IMR-90 (cell line): ENCODE measurements at regions not wholly inside any gene's neighbourhood (a gene's known extent, or its start where the extent isn't known, plus 50 kb on each side); places are given as distances from the start of the nearest gene placed in this dataset.

ENCODE experiments used
- ATAC-seq: fragments of 200-7000 bp; cut with Tn5 transposase; 2 replicates; pipeline ENCODE4 v1.9.1; 2020; ENCODE audit warnings: low read depth, mild to moderate bottlenecking, moderate library complexity
- BruUV-seq: library from RNA; stranded (reverse); fragments of 400-500 nt; replicated peaks from 2 replicates; lab custom pipeline; 2021; lab: Mats Ljungman, UMichigan
- CTCF ChIA-PET: fragments of 300-600 bp; formaldehyde crosslinking; extraction: SDS; loops from one replicate; lab custom pipeline; 2021; ENCODE audit warnings: antibody characterized with exemption; lab: Yijun Ruan, JAX
- POLR2A ChIA-PET: fragments of 300-600 bp; sonication (Branson Sonifier 250); formaldehyde crosslinking; loops from one replicate; lab custom pipeline; 2022; ENCODE audit warnings: antibody characterized with exemption; ENCODE audit not compliant: unreplicated experiment; lab: Charles Lee
- DNase-seq: peaks from one replicate; pipeline ENCODE4 v3.0.0; 2013
- H2AFZ ChIP-seq: replicated peaks from 2 replicates; pipeline ENCODE3; 2013; ENCODE audit warnings: low read length, mild to moderate bottlenecking; ENCODE audit not compliant: poor library complexity
- H2AK5ac ChIP-seq: 2 replicates; pipeline ENCODE4 v1.6.1; 2013; ENCODE audit warnings: low read depth, low read length, inconsistent platforms
- H2AK9ac ChIP-seq: replicated peaks from 2 replicates; pipeline ENCODE3; 2013; ENCODE audit warnings: mild to moderate bottlenecking, low read depth, low read length, moderate library complexity; ENCODE audit not compliant: poor library complexity
- H2BK120ac ChIP-seq: 2 replicates; pipeline ENCODE4 v1.6.1; 2013; ENCODE audit warnings: low read depth, low read length, inconsistent platforms
- H2BK15ac ChIP-seq: 3 replicates; pipeline ENCODE4 v1.6.1; 2013; ENCODE audit warnings: low read depth, low read length, inconsistent platforms
- H2BK20ac ChIP-seq: 2 replicates; pipeline ENCODE4 v1.6.1; 2013; ENCODE audit warnings: low read depth, mild to moderate bottlenecking, inconsistent platforms, low read length, moderate library complexity
- H2BK5ac ChIP-seq: 2 replicates; pipeline ENCODE4 v1.6.1; 2013; ENCODE audit warnings: mild to moderate bottlenecking, low read depth, low read length, inconsistent platforms; ENCODE audit not compliant: poor library complexity, severe bottlenecking
- H3K14ac ChIP-seq: replicated peaks from 2 replicates; pipeline ENCODE4 v1.6.1; 2013; ENCODE audit warnings: low read depth, low read length, inconsistent platforms
- H3K18ac ChIP-seq: 2 replicates; pipeline ENCODE4 v1.6.1; 2013; ENCODE audit warnings: low read depth, low read length, control low read depth
- H3K23ac ChIP-seq: 2 replicates; pipeline ENCODE4 v1.6.1; 2013; ENCODE audit warnings: low read depth, low read length, inconsistent platforms
- H3K27ac ChIP-seq: 2 replicates; pipeline ENCODE4 v1.5.1; 2013; ENCODE audit warnings: mild to moderate bottlenecking, control low read depth, low read length; ENCODE audit not compliant: insufficient read depth
- H3K27me3 ChIP-seq: 2 replicates; pipeline ENCODE4 v1.6.1; 2013; ENCODE audit warnings: low read length; ENCODE audit not compliant: control insufficient read depth, insufficient read depth
- H3K36me3 ChIP-seq: 2 replicates; pipeline ENCODE4 v1.6.1; 2013; ENCODE audit warnings: low read length, mixed read lengths; ENCODE audit not compliant: control insufficient read depth, insufficient read depth
- H3K4ac ChIP-seq: 2 replicates; pipeline ENCODE4 v1.6.1; 2013; ENCODE audit warnings: low read depth, low read length, inconsistent platforms
- H3K4me1 ChIP-seq: 2 replicates; pipeline ENCODE4 v1.6.1; 2013; ENCODE audit warnings: low read length, mixed read lengths; ENCODE audit not compliant: control insufficient read depth, insufficient read depth
- H3K4me2 ChIP-seq: 2 replicates; pipeline ENCODE4 v1.6.1; 2013; ENCODE audit warnings: low read depth, mild to moderate bottlenecking, control low read depth, low read length, moderate library complexity
- H3K4me3 ChIP-seq: 2 replicates; pipeline ENCODE4 v1.5.1; 2013; ENCODE audit warnings: low read depth, mild to moderate bottlenecking, control low read depth, low read length, moderate library complexity; ENCODE audit not compliant: insufficient read depth
- H3K56ac ChIP-seq: 2 replicates; pipeline ENCODE4 v1.6.1; 2013; ENCODE audit warnings: low read length, inconsistent platforms; ENCODE audit not compliant: insufficient read depth; ENCODE audit errors: extremely low read depth
- H3K79me1 ChIP-seq, 2 experiments: 2 replicates each; pipeline ENCODE4 v1.6.1; 2013; ENCODE audit warnings: low read length in 2 of 2, inconsistent platforms in 1 of 2, low read depth in 1 of 2
- H3K9ac ChIP-seq: 2 replicates; pipeline ENCODE4 v1.6.1; 2013; ENCODE audit warnings: low read depth, low read length, control low read depth
- H3K9me1 ChIP-seq: 2 replicates; pipeline ENCODE4 v1.6.1; 2013; ENCODE audit warnings: low read length, inconsistent platforms; ENCODE audit not compliant: insufficient read depth
- H3K9me3 ChIP-seq: 2 replicates; pipeline ENCODE4 v1.6.1; 2013; ENCODE audit warnings: low read length; ENCODE audit not compliant: control insufficient read depth, insufficient read depth
- H4K20me1 ChIP-seq: 2 replicates; pipeline ENCODE4 v1.6.1; 2013; ENCODE audit warnings: low read length, inconsistent platforms; ENCODE audit not compliant: insufficient read depth
- H4K5ac ChIP-seq: 2 replicates; pipeline ENCODE4 v1.6.1; 2013; ENCODE audit warnings: mild to moderate bottlenecking, low read depth, low read length, control low read depth
- H4K8ac ChIP-seq, 2 experiments: 2 replicates each; pipeline ENCODE4 v1.6.1; 2013; ENCODE audit warnings: low read depth in 2 of 2, low read length in 2 of 2, control low read depth in 1 of 2, inconsistent platforms in 1 of 2
- H4K91ac ChIP-seq: 2 replicates; pipeline ENCODE4 v1.6.1; 2013; ENCODE audit warnings: low read depth, low read length, inconsistent platforms; ENCODE audit not compliant: insufficient read depth
- BHLHE40 ChIP-seq: fragments of 150-350 bp; IDR thresholded peaks from 2 replicates; pipeline ENCODE4 v1.6.1; 2016; ENCODE audit warnings: mild to moderate bottlenecking, low read depth, low read length
- CEBPB ChIP-seq: IDR thresholded peaks from 2 replicates; pipeline ENCODE4 v1.6.1; 2012; ENCODE audit warnings: low read depth, low read length, improper control_type of control experiment
- CHD1 ChIP-seq: IDR thresholded peaks from 2 replicates; pipeline ENCODE4 v1.6.1; 2012; ENCODE audit warnings: low read depth, low read length, improper control_type of control experiment
- CTCF ChIP-seq: conservative IDR thresholded peaks from 2 replicates; pipeline ENCODE4 v1.5.1; 2012; ENCODE audit warnings: mild to moderate bottlenecking, low read depth, low read length, improper control_type of control experiment
- ELK1 ChIP-seq: fragments of 150-350 bp; IDR thresholded peaks from 2 replicates; pipeline ENCODE4 v1.6.1; 2016; ENCODE audit warnings: low read depth, mild to moderate bottlenecking, low read length, moderate library complexity, borderline replicate concordance
- MAFK ChIP-seq: IDR thresholded peaks from 2 replicates; pipeline ENCODE4 v1.6.1; 2012; ENCODE audit warnings: low read depth, low read length, improper control_type of control experiment
- MAZ ChIP-seq: IDR thresholded peaks from 2 replicates; pipeline ENCODE4 v1.6.1; 2012; ENCODE audit warnings: low read depth, mild to moderate bottlenecking, low read length, improper control_type of control experiment, moderate library complexity, borderline replicate concordance
- MXI1 ChIP-seq: IDR thresholded peaks from 2 replicates; pipeline ENCODE4 v1.6.1; 2012; ENCODE audit warnings: low read depth, mild to moderate bottlenecking, low read length, moderate library complexity, borderline replicate concordance
- NFE2L2 ChIP-seq: fragments of 150-350 bp; IDR thresholded peaks from 2 replicates; pipeline ENCODE4 v1.6.1; 2016; ENCODE audit warnings: low read depth, mild to moderate bottlenecking, low read length
- RAD21 ChIP-seq: IDR thresholded peaks from 2 replicates; pipeline ENCODE4 v1.6.1; 2012; ENCODE audit warnings: low read length, improper control_type of control experiment
- SMC3 ChIP-seq: fragments of 150-350 bp; IDR thresholded peaks from 2 replicates; pipeline ENCODE4 v1.6.1; 2016; ENCODE audit warnings: low read depth, mild to moderate bottlenecking, antibody characterized with exemption, low read length, moderate library complexity
- USF2 ChIP-seq: fragments of 150-350 bp; IDR thresholded peaks from 2 replicates; pipeline ENCODE4 v1.6.1; 2017; ENCODE audit warnings: mild to moderate bottlenecking, antibody characterized with exemption, low read length, low read depth
- WGBS, 2 experiments: methylation state at CpG; one replicate each; pipeline versions ENCODE4 v1.1.5 to v1.1.7; 2013; ENCODE audit warnings: missing lambda C conversion rate in 2 of 2; ENCODE audit not compliant: insufficient read length in 1 of 2; ENCODE audit errors: extremely low coverage in 2 of 2; 5-methylcytosine and 5-hydroxymethylcytosine counted together
- dilution Hi-C: fragments of 300-500 bp; cut with HindIII; formaldehyde crosslinking; loops from one replicate; pipeline ENCODE4 v1.14.3; 2018; ENCODE audit warnings: low sequenced_read_pairs; ENCODE audit not compliant: unreplicated experiment
- in situ Hi-C: fragments of 300-500 bp; cut with MboI; formaldehyde crosslinking; loops from 3 replicates; pipeline ENCODE4 v1.14.3; 2019; ENCODE audit warnings: low sequenced_read_pairs, inconsistent platforms, mixed read lengths
- intact Hi-C: fragments of 100-400 bp; cut with micrococcal nuclease; formaldehyde crosslinking; loops from 2 replicates; pipeline ENCODE4 v1.10.0; 2022

- no peaks in the 10 kb centered on the region for H3K79me1 ChIP-seq
- H2BK5ac ChIP-seq = no peak overlapping the region
- no peak overlapping the region for H4K8ac ChIP-seq
- no peak overlapping the region for H3K9ac ChIP-seq
- H3K23ac ChIP-seq = no peak overlapping the region
- no peak overlapping the region for H3K56ac ChIP-seq
- no peak overlapping the region for H2BK120ac ChIP-seq
- no peaks in the 10 kb centered on the region for H3K9me1 ChIP-seq
- H2AK9ac ChIP-seq = no peak overlapping the region
- no peak overlapping the region for H2BK15ac ChIP-seq
- ChIA-PET CTCF (no interaction called here), POLR2A (no interaction called here)
- no peak overlapping the region for H3K18ac ChIP-seq
- H3K36me3 ChIP-seq = no peaks in the 10 kb centered on the region
- H2AFZ ChIP-seq = no peak overlapping the region
- in situ Hi-C loops (no loop called here), dilution Hi-C loops (no loop called here), intact Hi-C loops (no loop called here)
- no peak overlapping the region for H2BK20ac ChIP-seq
- H4K5ac ChIP-seq = no peak overlapping the region
- H3K27ac ChIP-seq = no peak overlapping the region
- ATAC-seq (no peak), DNase-seq (no peak)
- no peak overlapping the region for H3K14ac ChIP-seq
- no peaks in the 10 kb centered on the region for H3K27me3 ChIP-seq
- H4K91ac ChIP-seq = no peak overlapping the region
- peaks cover 10% of the 10 kb centered on the region for H3K9me3 ChIP-seq
- H3K4me3 ChIP-seq = no peak overlapping the region
- no peaks in the 10 kb centered on the region for H3K4me1 ChIP-seq
- TF ChIP-seq CHD1 (no peak), USF2 (no peak), MXI1 (no peak), BHLHE40 (no peak), CTCF (no peak), ELK1 (no peak), RAD21 (no peak), MAZ (no peak), CEBPB (no peak), NFE2L2 (no peak), MAFK (no peak), SMC3 (no peak)
- H3K4ac ChIP-seq = no peak overlapping the region
- no peak overlapping the region for H2AK5ac ChIP-seq
- H3K4me2 ChIP-seq = no peak overlapping the region
- H4K20me1 ChIP-seq = no peaks in the 10 kb centered on the region
- BruUV-seq = no TSS peak
- no CpG with 5 or more reads among the region's 2 CpGs for WGBS, 2 experiments
Observed at GRCh38 chr2:123500988-123501387, 524.1 kb upstream of the CNTNAP5 start.
